Fibroblast of lung (primary cell): ENCODE measurements at regions not wholly inside any gene's neighbourhood (a gene's known extent, or its start where the extent isn't known, plus 50 kb on each side); places are given as distances from the start of the nearest gene placed in this dataset.
A peak's percentile ranks its signal among the peaks of the same experiment; 100 is the strongest.

ENCODE experiments used
- DNase-seq, 2 donors: peaks; one replicate each; pipeline versions ENCODE4 v3.0.0 to v3.0.0-alpha.2; 2010; ENCODE audit warnings: low read depth in 2 of 2
- H2AFZ ChIP-seq: 2 replicates; pipeline ENCODE4 v1.5.1; 2012; ENCODE audit warnings: low read length, control low read depth, inconsistent platforms
- H3K27ac ChIP-seq: 2 replicates; pipeline ENCODE4 v1.5.1; 2011; ENCODE audit warnings: low read length, control low read depth; ENCODE audit not compliant: insufficient read depth
- H3K27me3 ChIP-seq: 2 replicates; pipeline ENCODE4 v1.5.1; 2011; ENCODE audit warnings: mild to moderate bottlenecking, low read length; ENCODE audit not compliant: control insufficient read depth, insufficient read depth
- H3K36me3 ChIP-seq: 2 replicates; pipeline ENCODE4 v1.5.1; 2011; ENCODE audit warnings: low read length; ENCODE audit not compliant: control insufficient read depth, insufficient read depth
- H3K4me1 ChIP-seq: 2 replicates; pipeline ENCODE4 v1.5.1; 2011; ENCODE audit warnings: low read length; ENCODE audit not compliant: control insufficient read depth, insufficient read depth; ENCODE audit errors: extremely low read depth
- H3K4me2 ChIP-seq: 2 replicates; pipeline ENCODE4 v1.5.1; 2011; ENCODE audit warnings: low read length, control low read depth; ENCODE audit not compliant: insufficient read depth; ENCODE audit errors: extremely low read depth
- H3K4me3 ChIP-seq, 4 experiments: fragments of 200-600 bp in 1 of 4; sonication (generic) in 1 of 4; replicated peaks in 1 of 4; 2 replicates each; pipeline ENCODE4 v1.5.1; 2011 to 2016; ENCODE audit warnings: low read length in 4 of 4, low read depth in 3 of 4, mild to moderate bottlenecking in 3 of 4, control low read depth in 2 of 4, inconsistent platforms in 1 of 4, mixed read lengths in 1 of 4; ENCODE audit not compliant: insufficient read depth in 1 of 4; ENCODE audit errors: control extremely low read depth in 1 of 4
- H3K79me2 ChIP-seq: 2 replicates; pipeline ENCODE4 v1.5.1; 2012; ENCODE audit warnings: mild to moderate bottlenecking, low read length, inconsistent platforms; ENCODE audit not compliant: control insufficient read depth, insufficient read depth
- H3K9ac ChIP-seq: 2 replicates; pipeline ENCODE4 v1.5.1; 2011; ENCODE audit warnings: mild to moderate bottlenecking, low read length, control low read depth; ENCODE audit not compliant: insufficient read depth
- H3K9me3 ChIP-seq: 2 replicates; pipeline ENCODE4 v1.5.1; 2012; ENCODE audit warnings: low read depth, low read length; ENCODE audit not compliant: control insufficient read depth, insufficient read depth
- H4K20me1 ChIP-seq: 2 replicates; pipeline ENCODE4 v1.5.1; 2011; ENCODE audit warnings: low read length; ENCODE audit not compliant: control insufficient read depth, insufficient read depth; ENCODE audit errors: extremely low read depth
- EZH2 ChIP-seq: IDR thresholded peaks from 2 replicates; pipeline ENCODE4 v1.5.1; 2012; ENCODE audit warnings: low read length, control low read depth, mild to moderate bottlenecking; ENCODE audit errors: missing control alignments
- TF ChIP-seq, protein P1 (sequence below), 2 donors: IDR thresholded peaks in 1 of 2; conservative IDR thresholded peaks in 1 of 2; 1 replicate in 1 of 2; 2 replicates in 1 of 2; pipeline ENCODE4 v1.5.1; 2011 to 2012; ENCODE audit warnings: low read length in 2 of 2, control low read depth in 1 of 2, inconsistent platforms in 1 of 2, low read depth in 1 of 2, mild to moderate bottlenecking in 1 of 2

DNA sequence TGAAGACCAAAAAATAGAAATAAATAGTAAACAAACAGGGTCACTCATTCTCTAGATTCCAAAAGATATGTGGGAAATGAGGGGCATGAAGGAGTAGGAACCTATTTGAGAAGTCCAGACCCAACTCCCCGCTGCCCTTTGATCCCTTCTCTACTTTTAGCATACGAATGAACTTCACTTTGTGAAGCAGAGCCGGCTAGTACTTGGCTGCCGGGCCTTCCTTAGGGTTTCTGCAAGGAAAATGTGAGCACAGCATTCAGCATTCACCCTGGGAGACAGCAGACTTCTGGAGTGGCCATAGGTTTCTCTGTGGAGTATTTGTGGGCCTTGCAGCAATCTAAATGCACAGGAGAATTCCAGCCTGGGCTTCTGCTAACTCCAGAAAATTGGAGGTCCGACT, 76.3 kb upstream of the PRKAR2B start:
- DNase-seq, result no peak
- Histone ChIP-seq H3K79me2 (no peaks in the 10 kb centered on the region), H3K27ac (no peak overlapping the region), H2AFZ (no peak overlapping the region), H3K4me2 (no peak overlapping the region), H3K4me3 (no peak overlapping the region), H3K27me3 (peaks cover 2% of the 10 kb centered on the region), H3K36me3 (no peaks in the 10 kb centered on the region), H3K9ac (no peak overlapping the region), H4K20me1 (no peaks in the 10 kb centered on the region), H3K4me1 (no peaks in the 10 kb centered on the region), H3K9me3 (no peaks in the 10 kb centered on the region)
- TF ChIP-seq, protein P1, sequence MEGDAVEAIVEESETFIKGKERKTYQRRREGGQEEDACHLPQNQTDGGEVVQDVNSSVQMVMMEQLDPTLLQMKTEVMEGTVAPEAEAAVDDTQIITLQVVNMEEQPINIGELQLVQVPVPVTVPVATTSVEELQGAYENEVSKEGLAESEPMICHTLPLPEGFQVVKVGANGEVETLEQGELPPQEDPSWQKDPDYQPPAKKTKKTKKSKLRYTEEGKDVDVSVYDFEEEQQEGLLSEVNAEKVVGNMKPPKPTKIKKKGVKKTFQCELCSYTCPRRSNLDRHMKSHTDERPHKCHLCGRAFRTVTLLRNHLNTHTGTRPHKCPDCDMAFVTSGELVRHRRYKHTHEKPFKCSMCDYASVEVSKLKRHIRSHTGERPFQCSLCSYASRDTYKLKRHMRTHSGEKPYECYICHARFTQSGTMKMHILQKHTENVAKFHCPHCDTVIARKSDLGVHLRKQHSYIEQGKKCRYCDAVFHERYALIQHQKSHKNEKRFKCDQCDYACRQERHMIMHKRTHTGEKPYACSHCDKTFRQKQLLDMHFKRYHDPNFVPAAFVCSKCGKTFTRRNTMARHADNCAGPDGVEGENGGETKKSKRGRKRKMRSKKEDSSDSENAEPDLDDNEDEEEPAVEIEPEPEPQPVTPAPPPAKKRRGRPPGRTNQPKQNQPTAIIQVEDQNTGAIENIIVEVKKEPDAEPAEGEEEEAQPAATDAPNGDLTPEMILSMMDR (conservative IDR thresholded peaks at IDR 0.05 in 1 of 2, IDR thresholded peaks at IDR 0.05 in 1 of 2; ENCODE audit: low read depth in 1 of 2, low read length in 2 of 2), result no peak
- TF ChIP-seq EZH2, result no peak

DNA sequence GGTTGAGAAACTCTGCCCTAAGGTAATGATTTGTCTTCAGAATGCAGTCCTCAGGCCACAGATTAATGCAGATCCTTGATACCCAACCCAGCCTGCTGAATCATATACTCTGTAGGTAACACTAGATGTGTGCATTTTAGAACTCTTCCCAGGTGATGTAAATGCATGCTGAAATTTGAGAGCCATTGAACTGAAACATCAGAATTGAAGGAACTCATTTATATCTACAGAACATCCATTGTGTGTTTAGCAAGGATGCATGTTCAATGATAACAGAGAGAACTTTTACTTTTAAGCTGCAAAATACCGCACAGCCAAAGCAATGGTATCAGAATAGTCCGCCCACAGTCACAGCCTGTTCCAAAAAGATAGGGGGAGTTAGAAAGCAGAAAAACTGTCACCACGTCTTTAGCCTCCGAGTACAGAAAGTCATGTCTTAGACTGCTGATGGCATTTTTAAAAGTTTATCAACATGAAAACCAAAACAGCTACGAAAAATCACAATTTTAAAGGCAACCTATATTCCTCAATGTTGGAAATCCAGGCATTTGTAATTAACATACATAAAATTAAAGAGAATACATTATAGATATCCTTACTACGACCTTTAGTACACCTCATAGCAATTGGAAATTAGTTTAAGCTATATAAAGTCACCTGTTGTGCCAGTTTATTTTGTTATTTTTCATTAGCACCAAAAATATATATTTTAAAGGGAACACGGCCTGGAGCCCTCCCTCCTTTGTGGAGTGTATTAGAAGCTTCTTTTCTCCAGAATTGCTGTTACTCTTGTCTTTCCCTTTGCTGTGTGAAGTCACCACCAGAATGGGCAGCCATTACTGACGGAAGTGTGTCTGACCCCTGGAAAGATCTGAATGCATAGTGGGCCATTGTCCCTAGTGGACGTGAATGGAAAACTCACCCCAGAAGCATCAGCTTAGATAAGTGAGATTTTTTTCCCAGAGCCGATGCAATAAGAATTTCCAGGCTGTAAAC, 65.8 kb upstream of the PRKAR2B start:
- no peaks in the 10 kb centered on the region for H3K36me3 ChIP-seq
- H4K20me1 ChIP-seq, result no peaks in the 10 kb centered on the region
- no peak overlapping the region for H3K4me3 ChIP-seq
- no peaks in the 10 kb centered on the region for H3K9me3 ChIP-seq
- no peaks in the 10 kb centered on the region for H3K79me2 ChIP-seq
- no peak overlapping the region for H2AFZ ChIP-seq
- DNase-seq, result no peak
- no peak overlapping the region for H3K27ac ChIP-seq
- H3K4me1 ChIP-seq, result no peaks in the 10 kb centered on the region
- no peak for TF ChIP-seq EZH2
- TF ChIP-seq, protein P1 (conservative IDR thresholded peaks at IDR 0.05 in 1 of 2, IDR thresholded peaks at IDR 0.05 in 1 of 2; ENCODE audit: low read depth in 1 of 2, low read length in 2 of 2), result peak in 1 of 2 donors; percentile 14
- no peaks in the 10 kb centered on the region for H3K27me3 ChIP-seq
- H3K4me2 ChIP-seq, result no peak overlapping the region
- H3K9ac ChIP-seq, result no peak overlapping the region

DNA sequence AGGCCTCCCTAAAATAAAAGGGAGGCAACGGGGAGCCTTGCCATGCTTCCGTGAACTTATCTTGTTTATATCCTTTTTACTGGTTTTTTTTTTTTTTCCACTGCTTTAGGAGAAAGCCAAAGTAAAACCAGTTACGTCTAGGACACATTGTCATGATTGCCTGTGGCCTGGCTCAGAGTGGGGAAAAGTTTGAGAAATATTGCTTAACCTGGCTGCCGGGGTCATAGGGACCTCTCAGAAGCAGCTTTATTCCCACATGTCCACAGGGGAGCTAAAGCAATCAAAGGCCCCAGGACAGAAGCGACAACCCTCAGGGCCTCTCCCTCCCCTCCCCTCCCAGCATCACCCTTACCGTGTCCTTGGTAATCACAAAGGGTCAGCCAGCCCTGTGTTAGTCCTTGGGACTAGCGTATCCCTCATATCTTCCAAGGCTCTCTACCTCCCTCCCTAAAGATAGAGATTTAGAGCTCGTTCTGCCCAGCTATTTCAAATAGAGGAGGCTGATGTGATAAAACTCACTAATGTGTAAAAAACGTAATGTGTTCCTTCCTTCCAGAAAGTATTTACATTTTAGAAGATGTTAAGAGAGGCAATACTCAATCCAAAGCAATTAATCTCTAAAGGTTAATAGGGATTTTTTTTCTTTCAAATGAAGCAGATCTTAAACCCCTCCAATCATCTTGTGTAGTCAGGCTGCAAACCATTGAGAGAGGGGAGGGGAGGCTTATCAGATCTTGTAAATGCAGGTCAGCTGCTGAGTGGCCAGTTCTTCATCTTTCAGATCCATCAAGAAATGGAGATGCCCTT, 64.8 kb upstream of the PRKAR2B start:
- H3K27me3 ChIP-seq, result no peaks in the 10 kb centered on the region
- no peak overlapping the region for H3K27ac ChIP-seq
- H3K4me3 ChIP-seq, result no peak overlapping the region
- no peaks in the 10 kb centered on the region for H3K9me3 ChIP-seq
- no peak overlapping the region for H3K9ac ChIP-seq
- DNase-seq, result no peak
- no peaks in the 10 kb centered on the region for H3K36me3 ChIP-seq
- H3K4me1 ChIP-seq, result no peaks in the 10 kb centered on the region
- H3K79me2 ChIP-seq, result no peaks in the 10 kb centered on the region
- no peak for TF ChIP-seq EZH2
- TF ChIP-seq, protein P1 (conservative IDR thresholded peaks at IDR 0.05 in 1 of 2, IDR thresholded peaks at IDR 0.05 in 1 of 2; ENCODE audit: low read depth in 1 of 2, low read length in 2 of 2), result no peak
- no peaks in the 10 kb centered on the region for H4K20me1 ChIP-seq
- H2AFZ ChIP-seq, result no peak overlapping the region
- H3K4me2 ChIP-seq, result no peak overlapping the region
